Sigmoid colon (tissue), 4 donors: ENCODE measurements at regions not wholly inside any gene's neighbourhood (a gene's known extent, or its start where the extent isn't known, plus 50 kb on each side); places are given as distances from the start of the nearest gene placed in this dataset.

Experiments
- POLR2A ChIP-seq, 2 donors: fragments of 450-650 bp; IDR thresholded peaks; one replicate each; pipeline ENCODE4 v1.6.1; 2016; ENCODE audit warnings: antibody characterized with exemption in 2 of 2, mild to moderate bottlenecking in 2 of 2, moderate library complexity in 2 of 2
- POLR2AphosphoS5 ChIP-seq, 4 donors: sonication (generic); formaldehyde crosslinking; IDR thresholded peaks; one replicate each; pipeline ENCODE4 v1.6.1; 2017; ENCODE audit warnings: antibody characterized with exemption in 4 of 4
- TF ChIP-seq, protein P1 (sequence below), 4 experiments: fragments of 450-650 bp in 3 of 4; fragments of 200-600 bp in 1 of 4; IDR thresholded peaks; one replicate each; pipeline ENCODE4 v1.5.1; 2016 to 2019; ENCODE audit warnings: antibody characterized with exemption in 4 of 4, mild to moderate bottlenecking in 3 of 4, moderate library complexity in 2 of 4

DNA sequence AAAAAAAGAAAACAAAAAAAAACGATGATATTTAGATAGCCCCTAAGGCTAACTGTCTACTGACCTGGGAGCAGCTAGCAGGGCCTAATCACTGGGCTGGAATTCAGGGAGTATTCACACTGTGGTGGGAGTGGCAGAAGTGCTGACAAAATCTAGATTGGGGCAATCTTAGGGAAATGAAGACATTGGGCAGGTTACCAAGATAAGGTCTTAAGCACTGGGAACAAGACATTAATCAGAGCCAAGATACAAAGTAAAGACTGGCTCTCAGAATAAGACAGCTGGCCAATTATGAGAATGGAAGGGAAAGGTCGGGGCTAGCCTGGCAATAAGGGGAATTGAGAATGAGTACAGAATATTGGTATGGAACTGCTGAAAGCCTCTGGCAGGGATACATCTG is 100.2 kb upstream of the GRIA3 start:
- TF ChIP-seq, protein P1, sequence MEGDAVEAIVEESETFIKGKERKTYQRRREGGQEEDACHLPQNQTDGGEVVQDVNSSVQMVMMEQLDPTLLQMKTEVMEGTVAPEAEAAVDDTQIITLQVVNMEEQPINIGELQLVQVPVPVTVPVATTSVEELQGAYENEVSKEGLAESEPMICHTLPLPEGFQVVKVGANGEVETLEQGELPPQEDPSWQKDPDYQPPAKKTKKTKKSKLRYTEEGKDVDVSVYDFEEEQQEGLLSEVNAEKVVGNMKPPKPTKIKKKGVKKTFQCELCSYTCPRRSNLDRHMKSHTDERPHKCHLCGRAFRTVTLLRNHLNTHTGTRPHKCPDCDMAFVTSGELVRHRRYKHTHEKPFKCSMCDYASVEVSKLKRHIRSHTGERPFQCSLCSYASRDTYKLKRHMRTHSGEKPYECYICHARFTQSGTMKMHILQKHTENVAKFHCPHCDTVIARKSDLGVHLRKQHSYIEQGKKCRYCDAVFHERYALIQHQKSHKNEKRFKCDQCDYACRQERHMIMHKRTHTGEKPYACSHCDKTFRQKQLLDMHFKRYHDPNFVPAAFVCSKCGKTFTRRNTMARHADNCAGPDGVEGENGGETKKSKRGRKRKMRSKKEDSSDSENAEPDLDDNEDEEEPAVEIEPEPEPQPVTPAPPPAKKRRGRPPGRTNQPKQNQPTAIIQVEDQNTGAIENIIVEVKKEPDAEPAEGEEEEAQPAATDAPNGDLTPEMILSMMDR (IDR thresholded peaks at IDR 0.05), result no peak
- TF ChIP-seq POLR2A (IDR thresholded peaks at IDR 0.05) (no peak), POLR2AphosphoS5 (IDR thresholded peaks at IDR 0.05) (no peak)
